ENCODE measurements at regions not wholly inside any gene's neighbourhood (a gene's known extent, or its start where the extent isn't known, plus 50 kb on each side); places are given as distances from the start of the nearest gene placed in this dataset.

DNA sequence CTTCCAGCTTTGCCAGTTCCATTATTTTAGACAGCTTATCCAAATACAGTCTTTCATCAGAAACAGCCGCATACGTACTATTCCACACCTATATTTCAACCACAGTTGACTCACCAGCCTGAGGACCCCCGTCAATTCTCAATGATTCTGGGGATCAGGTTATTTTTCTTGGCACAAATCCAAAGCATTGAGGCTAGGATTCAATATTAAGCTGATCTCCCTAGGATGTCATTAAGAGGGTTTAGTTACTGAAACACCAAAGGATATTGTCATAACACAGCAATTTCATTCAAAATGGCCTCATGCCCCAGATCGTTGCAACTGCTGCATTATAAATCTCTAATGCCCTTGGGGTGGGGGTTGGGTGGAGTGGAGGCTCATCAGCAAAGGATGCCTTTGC is 214.6 kb downstream of the PTEN start:
- Histone ChIP-seq H3K9me3 (ENCODE audit: control insufficient read depth, low read depth, low read length) (no peaks in the 10 kb centered on the region), H3K27ac (ENCODE audit: control insufficient read depth, insufficient read depth, low read length) (no peak overlapping the region), H3K9ac (ENCODE audit: control insufficient read depth, extremely low read depth, insufficient read depth, low read length) (no peak overlapping the region), H3K36me3 (ENCODE audit: control insufficient read depth in 2 of 2, extremely low read depth in 1 of 2, insufficient read depth in 2 of 2, low read length in 2 of 2) (no peaks in the 10 kb centered on the region), H3K9me1 (ENCODE audit: control insufficient read depth, extremely low read depth, insufficient read depth, low read length) (no peaks in the 10 kb centered on the region), H3K4me3 (ENCODE audit: control insufficient read depth in 2 of 3, extremely low read depth in 1 of 3, insufficient read depth in 2 of 3, low read depth in 1 of 3, low read length in 3 of 3) (no peak overlapping the region), H3K79me2 (ENCODE audit: control insufficient read depth, insufficient read depth, low read length) (no peaks in the 10 kb centered on the region), H3K27me3 (ENCODE audit: control insufficient read depth, extremely low read depth, insufficient read depth, low read length) (no peaks in the 10 kb centered on the region), H4K20me1 (ENCODE audit: control insufficient read depth, extremely low read depth, insufficient read depth, low read length) (no peaks in the 10 kb centered on the region), H3K4me1 (ENCODE audit: control insufficient read depth, extremely low read depth, insufficient read depth, low read length) (peaks cover 5% of the 10 kb centered on the region), H3K4me2 (ENCODE audit: control insufficient read depth, extremely low read depth, insufficient read depth, low read depth, low read length) (no peak overlapping the region), H2AFZ (ENCODE audit: control insufficient read depth, low read length) (no peak overlapping the region)
- dilution Hi-C loops (cut with MboI; ENCODE audit: extremely low pct_ligation_motif_present, low sequenced_read_pairs): no loop called here
- DNase-seq (ENCODE audit: low read depth, low spot score): no peak
- no peak for TF ChIP-seq CTCF (optimal IDR thresholded peaks at IDR 0.05 in 1 of 3, IDR thresholded peaks at IDR 0.05 in 1 of 3, conservative IDR thresholded peaks at IDR 0.05 in 1 of 3; ENCODE audit: extremely low read depth in 1 of 3, insufficient read depth in 2 of 3, low read length in 3 of 3)
- TF ChIP-seq EZH2 (IDR thresholded peaks at IDR 0.05; ENCODE audit: low read length): no peak
- FAIRE-seq: no peak

- H3K4me2 ChIP-seq (ENCODE audit: control insufficient read depth, extremely low read depth, insufficient read depth, low read depth, low read length): no peak overlapping the region
- FAIRE-seq: no peak
- H3K4me1 ChIP-seq (ENCODE audit: control insufficient read depth, extremely low read depth, insufficient read depth, low read length): peaks cover 6% of the 10 kb centered on the region
- no peak for DNase-seq (ENCODE audit: low read depth, low spot score)
- H3K27ac ChIP-seq (ENCODE audit: control insufficient read depth, insufficient read depth, low read length): no peak overlapping the region
- no peak overlapping the region for H2AFZ ChIP-seq (ENCODE audit: control insufficient read depth, low read length)
- dilution Hi-C loops (cut with MboI; ENCODE audit: extremely low pct_ligation_motif_present, low sequenced_read_pairs): no loop called here
- no peaks in the 10 kb centered on the region for H3K36me3 ChIP-seq (ENCODE audit: control insufficient read depth in 2 of 2, extremely low read depth in 1 of 2, insufficient read depth in 2 of 2, low read length in 2 of 2)
- H3K79me2 ChIP-seq (ENCODE audit: control insufficient read depth, insufficient read depth, low read length): no peaks in the 10 kb centered on the region
- H3K27me3 ChIP-seq (ENCODE audit: control insufficient read depth, extremely low read depth, insufficient read depth, low read length): no peaks in the 10 kb centered on the region
- no peaks in the 10 kb centered on the region for H4K20me1 ChIP-seq (ENCODE audit: control insufficient read depth, extremely low read depth, insufficient read depth, low read length)
- no peaks in the 10 kb centered on the region for H3K9me3 ChIP-seq (ENCODE audit: control insufficient read depth, low read depth, low read length)
- TF ChIP-seq EZH2 (IDR thresholded peaks at IDR 0.05; ENCODE audit: low read length): no peak
- TF ChIP-seq CTCF (optimal IDR thresholded peaks at IDR 0.05 in 1 of 3, IDR thresholded peaks at IDR 0.05 in 1 of 3, conservative IDR thresholded peaks at IDR 0.05 in 1 of 3; ENCODE audit: extremely low read depth in 1 of 3, insufficient read depth in 2 of 3, low read length in 3 of 3): no peak
- no peak overlapping the region for H3K4me3 ChIP-seq (ENCODE audit: control insufficient read depth in 2 of 3, extremely low read depth in 1 of 3, insufficient read depth in 2 of 3, low read depth in 1 of 3, low read length in 3 of 3)
- H3K9ac ChIP-seq (ENCODE audit: control insufficient read depth, extremely low read depth, insufficient read depth, low read length): no peak overlapping the region
- no peaks in the 10 kb centered on the region for H3K9me1 ChIP-seq (ENCODE audit: control insufficient read depth, extremely low read depth, insufficient read depth, low read length)
Observed at GRCh38 chr10:88080213-88080612, 216.8 kb downstream of the PTEN start.
